ENCODE measurements at regions not wholly inside any gene's neighbourhood (a gene's known extent, or its start where the extent isn't known, plus 50 kb on each side); places are given as distances from the start of the nearest gene placed in this dataset.

DNA sequence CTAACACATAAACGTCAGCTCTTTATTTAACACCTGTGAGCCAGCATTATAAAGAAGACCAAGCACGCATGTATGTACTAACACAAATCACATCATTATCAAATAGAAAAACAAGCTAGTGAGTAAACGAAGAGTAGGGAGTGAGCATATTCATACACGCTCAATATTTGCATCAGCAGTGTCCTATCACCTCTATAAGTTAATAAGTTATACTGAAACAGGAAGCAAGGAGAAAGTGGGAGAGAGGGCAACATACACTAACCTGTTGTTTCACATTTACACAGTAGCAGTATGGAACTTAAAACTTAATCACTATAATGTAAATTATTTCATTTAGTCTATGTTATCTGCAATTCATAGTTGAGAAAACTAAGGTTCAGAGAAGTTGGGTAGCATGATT is 321.5 kb upstream of the TANK start:
- Mint-ChIP-seq H3K9me3 (peaks cover 5 to 12% (median 11%) of the 10 kb centered on the region in 7 donors), H3K27me3 (ENCODE audit: low read depth in 3 of 3) (peaks cover 0 to 2% (median 1%) of the 10 kb centered on the region in 3 donors), H3K4me1 (no peaks in the 10 kb centered on the region), H3K4me3 (no peak overlapping the region), H3K27ac (no peak overlapping the region), H3K36me3 (no peaks in the 10 kb centered on the region)
- H3K9ac ChIP-seq (ENCODE audit: insufficient read depth, low read length, poor library complexity, severe bottlenecking): no peak overlapping the region
- H3K9me3 ChIP-seq (replicated peaks in 1 of 2; ENCODE audit: control insufficient read depth in 1 of 2, insufficient read depth in 1 of 2, low read length in 2 of 2): peaks cover 6 to 12% of the 10 kb centered on the region in 2 donors
- no peak overlapping the region for H2AFZ ChIP-seq (ENCODE audit: insufficient read depth, low read depth, low read length, poor library complexity, severe bottlenecking)
- no peaks in the 10 kb centered on the region for H4K20me1 ChIP-seq (ENCODE audit: insufficient read depth, low read length)
- WGBS (ENCODE audit: insufficient coverage): no CpG with 5 or more reads among the region's 4 CpGs
- no peak overlapping the region for H3K4me2 ChIP-seq (replicated peaks; ENCODE audit: extremely low read depth, low read length, poor library complexity, severe bottlenecking)
- TF ChIP-seq, protein P1, sequence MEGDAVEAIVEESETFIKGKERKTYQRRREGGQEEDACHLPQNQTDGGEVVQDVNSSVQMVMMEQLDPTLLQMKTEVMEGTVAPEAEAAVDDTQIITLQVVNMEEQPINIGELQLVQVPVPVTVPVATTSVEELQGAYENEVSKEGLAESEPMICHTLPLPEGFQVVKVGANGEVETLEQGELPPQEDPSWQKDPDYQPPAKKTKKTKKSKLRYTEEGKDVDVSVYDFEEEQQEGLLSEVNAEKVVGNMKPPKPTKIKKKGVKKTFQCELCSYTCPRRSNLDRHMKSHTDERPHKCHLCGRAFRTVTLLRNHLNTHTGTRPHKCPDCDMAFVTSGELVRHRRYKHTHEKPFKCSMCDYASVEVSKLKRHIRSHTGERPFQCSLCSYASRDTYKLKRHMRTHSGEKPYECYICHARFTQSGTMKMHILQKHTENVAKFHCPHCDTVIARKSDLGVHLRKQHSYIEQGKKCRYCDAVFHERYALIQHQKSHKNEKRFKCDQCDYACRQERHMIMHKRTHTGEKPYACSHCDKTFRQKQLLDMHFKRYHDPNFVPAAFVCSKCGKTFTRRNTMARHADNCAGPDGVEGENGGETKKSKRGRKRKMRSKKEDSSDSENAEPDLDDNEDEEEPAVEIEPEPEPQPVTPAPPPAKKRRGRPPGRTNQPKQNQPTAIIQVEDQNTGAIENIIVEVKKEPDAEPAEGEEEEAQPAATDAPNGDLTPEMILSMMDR (IDR thresholded peaks at IDR 0.05): no peak
- no peak for DNase-seq
- no peaks in the 10 kb centered on the region for H3K27me3 ChIP-seq (ENCODE audit: control insufficient read depth in 2 of 2, insufficient read depth in 2 of 2, low read length in 2 of 2)
- no peaks in the 10 kb centered on the region for H3K4me1 ChIP-seq (ENCODE audit: control insufficient read depth in 1 of 2, insufficient read depth in 2 of 2, low read length in 2 of 2)
- H3K79me2 ChIP-seq (ENCODE audit: insufficient read depth, low read length): no peaks in the 10 kb centered on the region
- intact Hi-C loops (cut with micrococcal nuclease): no loop called here
- no peak overlapping the region for H3K4me3 ChIP-seq (replicated peaks in 1 of 3; ENCODE audit: low read depth in 2 of 3, low read length in 3 of 3)
- no peaks in the 10 kb centered on the region for H3K36me3 ChIP-seq (replicated peaks in 1 of 2; ENCODE audit: control insufficient read depth in 1 of 2, insufficient read depth in 2 of 2, low read length in 2 of 2)
- H3K27ac ChIP-seq (ENCODE audit: low read depth in 1 of 2, low read length in 2 of 2): no peak overlapping the region

DNA sequence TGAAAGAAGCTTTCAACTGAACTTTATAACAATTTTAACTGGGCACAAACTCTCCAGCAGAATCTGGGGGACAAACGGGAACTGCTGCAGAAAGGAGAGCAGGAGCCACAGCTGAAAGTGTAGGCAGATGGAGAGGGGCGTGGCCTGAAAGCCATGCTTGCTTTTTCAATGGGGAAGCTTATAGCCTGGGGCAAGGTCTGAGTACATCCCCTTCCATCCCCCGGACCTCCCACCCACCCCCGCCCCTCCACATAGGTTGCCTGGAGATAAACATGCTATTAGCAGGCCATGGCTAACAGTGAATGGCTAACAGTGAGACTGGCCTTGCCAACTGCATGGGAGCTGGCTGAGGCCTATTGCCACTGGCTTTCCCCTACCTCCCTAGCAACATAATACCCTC is 317.9 kb upstream of the TANK start:
- intact Hi-C loops (cut with micrococcal nuclease): no loop called here
- Histone ChIP-seq H3K9me3 (replicated peaks in 1 of 2; ENCODE audit: control insufficient read depth in 1 of 2, insufficient read depth in 1 of 2, low read length in 2 of 2) (peaks cover 13 to 16% of the 10 kb centered on the region in 2 donors), H2AFZ (ENCODE audit: insufficient read depth, low read depth, low read length, poor library complexity, severe bottlenecking) (no peak overlapping the region), H3K4me2 (replicated peaks; ENCODE audit: extremely low read depth, low read length, poor library complexity, severe bottlenecking) (no peak overlapping the region), H3K4me3 (replicated peaks in 1 of 3; ENCODE audit: low read depth in 2 of 3, low read length in 3 of 3) (no peak overlapping the region), H3K27ac (ENCODE audit: low read depth in 1 of 2, low read length in 2 of 2) (no peak overlapping the region), H3K79me2 (ENCODE audit: insufficient read depth, low read length) (no peaks in the 10 kb centered on the region), H4K20me1 (ENCODE audit: insufficient read depth, low read length) (no peaks in the 10 kb centered on the region), H3K27me3 (ENCODE audit: control insufficient read depth in 2 of 2, insufficient read depth in 2 of 2, low read length in 2 of 2) (no peaks in the 10 kb centered on the region), H3K9ac (ENCODE audit: insufficient read depth, low read length, poor library complexity, severe bottlenecking) (no peak overlapping the region), H3K36me3 (replicated peaks in 1 of 2; ENCODE audit: control insufficient read depth in 1 of 2, insufficient read depth in 2 of 2, low read length in 2 of 2) (no peaks in the 10 kb centered on the region), H3K4me1 (ENCODE audit: control insufficient read depth in 1 of 2, insufficient read depth in 2 of 2, low read length in 2 of 2) (no peaks in the 10 kb centered on the region)
- TF ChIP-seq, protein P1 (IDR thresholded peaks at IDR 0.05): no peak
- Mint-ChIP-seq H3K27ac (no peak overlapping the region), H3K36me3 (no peaks in the 10 kb centered on the region), H3K4me1 (no peaks in the 10 kb centered on the region), H3K27me3 (ENCODE audit: low read depth in 3 of 3) (peaks cover 0 to 2% (median 1%) of the 10 kb centered on the region in 3 donors), H3K9me3 (peaks cover 10 to 27% (median 19%) of the 10 kb centered on the region in 7 donors), H3K4me3 (no peak overlapping the region)
- DNase-seq: no peak
- WGBS (ENCODE audit: insufficient coverage): no CpG with 5 or more reads among the region's 4 CpGs

All from CD14-positive monocyte (primary cell).